HG03108 (cell line): ENCODE measurements at regions not wholly inside any gene's neighbourhood (a gene's known extent, or its start where the extent isn't known, plus 50 kb on each side); places are given as distances from the start of the nearest gene placed in this dataset.

Experiments
- ATAC-seq: cut with Tn5 transposase; IDR thresholded peaks from one replicate; pipeline ENCODE4 v1.9.1; 2021; ENCODE audit warnings: moderate library complexity; ENCODE audit not compliant: unreplicated experiment

GRCh38 chr4:125739760-125740159 lies 425.0 kb downstream of the FAT4 start:
- no peak for ATAC-seq

- no peak for ATAC-seq
These were observed 427.2 kb downstream of the FAT4 start for GRCh38 chr4:125741825-125742452.

- ATAC-seq = no peak
These were observed 430.2 kb downstream of the FAT4 start for GRCh38 chr4:125744891-125745364.

GRCh38 chr4:125749354-125749753 lies 434.6 kb downstream of the FAT4 start:
- no peak for ATAC-seq

- no peak for ATAC-seq
These were observed 435.6 kb downstream of the FAT4 start for GRCh38 chr4:125750399-125750798.

GRCh38 chr4:125750828-125751466 lies 436.2 kb downstream of the FAT4 start:
- ATAC-seq = no peak

GRCh38 chr4:125758438-125758837 lies 443.7 kb downstream of the FAT4 start:
- no peak for ATAC-seq

- ATAC-seq = no peak
These were observed 445.6 kb downstream of the FAT4 start for GRCh38 chr4:125760201-125760819.

- ATAC-seq = no peak
These were observed 446.2 kb downstream of the FAT4 start for GRCh38 chr4:125760956-125761355.

- ATAC-seq = no peak
These were observed 447.8 kb downstream of the FAT4 start for GRCh38 chr4:125762537-125762936.

- ATAC-seq = no peak
These were observed 451.2 kb downstream of the FAT4 start for GRCh38 chr4:125765941-125766340.

GRCh38 chr4:125770814-125771398 lies 456.2 kb downstream of the FAT4 start:
- ATAC-seq = no peak

- ATAC-seq = no peak
These were observed 457.9 kb downstream of the FAT4 start for GRCh38 chr4:125772680-125773079.

- ATAC-seq = no peak
These were observed 458.7 kb downstream of the FAT4 start for GRCh38 chr4:125773502-125773901.

- ATAC-seq = no peak
These were observed 459.2 kb downstream of the FAT4 start for GRCh38 chr4:125773931-125774330.

- no peak for ATAC-seq
These were observed 461.4 kb downstream of the FAT4 start for GRCh38 chr4:125776146-125776545.

- ATAC-seq = no peak
These were observed 465.4 kb downstream of the FAT4 start for GRCh38 chr4:125780164-125780563.

- no peak for ATAC-seq
These were observed 466.0 kb downstream of the FAT4 start for GRCh38 chr4:125780747-125781146.

GRCh38 chr4:125781651-125782050 lies 466.9 kb downstream of the FAT4 start:
- ATAC-seq = no peak

GRCh38 chr4:125784741-125785140 lies 470.0 kb downstream of the FAT4 start:
- ATAC-seq = no peak

- ATAC-seq = no peak
These were observed 473.0 kb downstream of the FAT4 start for GRCh38 chr4:125787707-125788106.

GRCh38 chr4:125789023-125789422 lies 474.3 kb downstream of the FAT4 start:
- no peak for ATAC-seq
